Bronchial epithelial cell (primary cell): ENCODE measurements at regions not wholly inside any gene's neighbourhood (a gene's known extent, or its start where the extent isn't known, plus 50 kb on each side); places are given as distances from the start of the nearest gene placed in this dataset.

ENCODE experiments used
- DNase-seq: peaks from one replicate; pipeline ENCODE4 v3.0.0-alpha.2; 2010; ENCODE audit warnings: low read depth
- FAIRE-seq: peaks from 2 replicates; lab custom pipeline; 2011; peaks lifted over from hg19 to GRCh38; lab: Jason Lieb, UNC
- H3K27me3 ChIP-seq: 2 replicates; pipeline ENCODE4 v1.5.1; 2011; ENCODE audit warnings: low read length; ENCODE audit not compliant: control insufficient read depth, insufficient read depth
- H3K36me3 ChIP-seq: 2 replicates; pipeline ENCODE4 v1.5.1; 2011; ENCODE audit warnings: low read length; ENCODE audit not compliant: control insufficient read depth, insufficient read depth
- H3K4me3 ChIP-seq: 2 replicates; pipeline ENCODE4 v1.5.1; 2011; ENCODE audit warnings: mild to moderate bottlenecking, low read depth, low read length, control low read depth
- CTCF ChIP-seq: IDR thresholded peaks from 2 replicates; pipeline ENCODE4 v1.5.1; 2011; ENCODE audit warnings: mild to moderate bottlenecking, moderate library complexity, low read length, control low read depth, inconsistent platforms; ENCODE audit not compliant: insufficient read depth, severe bottlenecking

GRCh38 chr3:127444761-127445160, 145.8 kb downstream of the TPRA1 start:
- Histone ChIP-seq H3K36me3 (no peaks in the 10 kb centered on the region), H3K27me3 (peaks cover 2% of the 10 kb centered on the region), H3K4me3 (no peak overlapping the region)
- DNase-seq (no peak), FAIRE-seq (no peak)
- TF ChIP-seq CTCF = no peak

GRCh38 chr3:127443581-127444375, 146.8 kb downstream of the TPRA1 start:
- no peaks in the 10 kb centered on the region for H3K36me3 ChIP-seq
- H3K4me3 ChIP-seq = no peak overlapping the region
- no peak for TF ChIP-seq CTCF
- no peak for DNase-seq
- no peaks in the 10 kb centered on the region for H3K27me3 ChIP-seq
- no peak for FAIRE-seq

- DNase-seq = no peak
- Histone ChIP-seq H3K36me3 (no peaks in the 10 kb centered on the region), H3K4me3 (no peak overlapping the region), H3K27me3 (no peaks in the 10 kb centered on the region)
- no peak for TF ChIP-seq CTCF
- peak; percentile 23 for FAIRE-seq
Observed at GRCh38 chr3:127442506-127442905, 148.0 kb downstream of the TPRA1 start.

GRCh38 chr3:127441764-127442163, 148.8 kb downstream of the TPRA1 start:
- Histone ChIP-seq H3K36me3 (no peaks in the 10 kb centered on the region), H3K27me3 (no peaks in the 10 kb centered on the region), H3K4me3 (no peak overlapping the region)
- no peak for FAIRE-seq
- no peak for DNase-seq
- no peak for TF ChIP-seq CTCF

- DNase-seq = no peak
- Histone ChIP-seq H3K4me3 (no peak overlapping the region), H3K27me3 (no peaks in the 10 kb centered on the region), H3K36me3 (no peaks in the 10 kb centered on the region)
- FAIRE-seq = no peak
- TF ChIP-seq CTCF = no peak
Observed at GRCh38 chr3:127440384-127440783, 150.1 kb downstream of the TPRA1 start.

GRCh38 chr3:127439621-127440020, 150.9 kb downstream of the TPRA1 start:
- H3K27me3 ChIP-seq = no peaks in the 10 kb centered on the region
- DNase-seq = no peak
- FAIRE-seq = no peak
- no peaks in the 10 kb centered on the region for H3K36me3 ChIP-seq
- no peak for TF ChIP-seq CTCF
- H3K4me3 ChIP-seq = no peak overlapping the region
